ENCODE measurements at regions not wholly inside any gene's neighbourhood (a gene's known extent, or its start where the extent isn't known, plus 50 kb on each side); places are given as distances from the start of the nearest gene placed in this dataset.

DNA sequence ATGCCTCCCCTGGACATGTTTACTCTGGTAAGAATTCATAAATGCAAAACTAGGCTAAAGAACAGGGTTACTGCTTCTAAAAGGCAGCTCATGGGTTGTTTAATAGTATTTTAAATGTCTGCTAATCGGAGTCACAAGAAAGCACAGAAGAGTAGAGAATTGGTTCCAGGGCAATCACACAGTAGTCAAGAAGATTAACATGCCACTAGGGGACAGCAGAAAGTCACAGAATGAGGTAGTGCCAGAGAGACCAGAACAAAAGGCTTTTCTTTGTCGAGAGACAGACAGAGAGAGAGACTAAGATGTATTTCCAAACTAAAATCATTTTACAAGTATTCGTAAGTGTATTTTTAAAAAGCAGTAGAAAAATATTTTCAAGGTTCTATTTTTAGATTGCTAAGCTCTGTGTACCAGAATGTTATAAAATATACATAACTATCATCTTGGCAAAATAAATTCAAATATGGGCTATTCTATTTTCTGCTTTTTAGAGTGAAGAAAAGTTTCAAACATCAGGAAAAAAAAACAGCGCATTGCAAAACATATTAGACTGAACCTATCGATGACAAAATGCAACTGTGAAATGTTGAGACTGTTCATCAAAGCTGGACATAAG lies 78.3 kb upstream of the CDIN1 start:
- DNase-seq: peak in 32 of 58 donors; percentile 0 to 85 (median 16)

GRCh38 chr15:36502509-36502908 lies 76.9 kb upstream of the CDIN1 start:
- DNase-seq: no peak

DNA sequence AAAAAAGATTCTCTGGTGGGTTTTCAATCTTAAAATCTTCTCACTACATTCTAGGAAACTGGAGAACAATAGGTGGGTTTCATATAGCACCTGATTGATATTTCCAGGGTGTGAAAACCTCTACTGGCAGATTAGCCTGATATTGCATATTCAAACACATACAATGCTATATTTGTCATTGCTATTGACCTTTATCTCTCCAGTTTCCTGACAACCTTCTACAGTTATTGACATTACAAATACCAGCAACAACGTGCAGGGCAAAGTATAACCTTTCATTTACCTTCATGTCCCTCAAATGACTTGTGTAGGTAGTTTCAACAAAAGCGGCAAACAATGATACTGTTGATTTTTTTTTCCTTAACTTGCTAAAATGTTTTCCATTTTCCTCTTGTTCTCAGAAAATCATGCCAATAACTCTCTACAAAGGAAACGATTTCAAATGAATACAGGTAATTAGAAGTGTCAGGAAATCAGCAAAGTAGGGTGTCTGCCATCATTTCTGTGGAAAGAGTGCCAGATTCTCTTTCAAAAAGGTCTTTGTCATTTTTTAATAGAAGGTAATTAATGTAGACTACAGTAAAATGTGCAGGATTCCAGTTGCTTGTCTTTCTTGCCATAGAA lies 72.6 kb upstream of the CDIN1 start:
- no peak for DNase-seq

- no peak for DNase-seq
Measured at GRCh38 chr15:36507458-36507857, 72.0 kb upstream of the CDIN1 start.

DNA sequence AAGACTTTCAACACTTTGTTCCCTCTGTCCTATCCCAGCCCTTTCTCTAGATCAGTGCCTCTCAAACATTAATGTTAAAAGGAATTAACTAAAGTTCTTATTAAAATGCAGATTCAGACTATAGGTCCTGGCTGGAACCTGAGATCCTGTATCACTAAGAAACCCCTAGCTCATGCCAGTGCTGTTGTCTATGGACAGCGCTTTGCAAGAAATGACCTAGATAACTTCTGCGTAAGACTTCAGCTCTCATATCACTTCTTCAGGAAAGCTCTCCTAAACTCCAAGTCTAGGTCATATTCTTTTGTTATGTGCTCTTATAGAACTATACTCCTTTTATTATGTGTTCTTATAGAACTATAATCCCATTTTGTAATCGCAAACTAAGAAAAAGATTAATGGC lies 67.8 kb upstream of the CDIN1 start:
- DNase-seq: no peak

- no peak for DNase-seq
Measured at GRCh38 chr15:36517758-36518157, 61.7 kb upstream of the CDIN1 start.

DNA sequence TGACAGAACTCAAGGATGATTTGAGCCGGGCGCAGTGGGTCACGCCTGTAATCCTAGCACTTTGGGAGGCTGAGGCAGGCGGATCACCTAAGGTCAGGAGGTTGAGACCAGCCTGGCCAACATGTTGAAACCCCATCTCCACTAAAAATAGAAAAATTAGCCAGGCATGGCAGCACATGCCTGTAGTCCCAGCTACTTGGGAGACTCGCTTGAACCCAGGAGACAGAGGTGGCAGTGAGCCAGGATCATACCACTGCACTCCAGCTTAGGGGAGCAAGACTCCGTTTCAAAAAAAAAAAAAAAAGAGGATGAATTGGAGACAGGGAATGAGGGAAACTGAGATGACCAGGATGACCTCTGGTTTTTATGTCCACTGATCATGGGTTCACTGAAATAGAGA lies 60.4 kb upstream of the CDIN1 start:
- DNase-seq: no peak

DNA sequence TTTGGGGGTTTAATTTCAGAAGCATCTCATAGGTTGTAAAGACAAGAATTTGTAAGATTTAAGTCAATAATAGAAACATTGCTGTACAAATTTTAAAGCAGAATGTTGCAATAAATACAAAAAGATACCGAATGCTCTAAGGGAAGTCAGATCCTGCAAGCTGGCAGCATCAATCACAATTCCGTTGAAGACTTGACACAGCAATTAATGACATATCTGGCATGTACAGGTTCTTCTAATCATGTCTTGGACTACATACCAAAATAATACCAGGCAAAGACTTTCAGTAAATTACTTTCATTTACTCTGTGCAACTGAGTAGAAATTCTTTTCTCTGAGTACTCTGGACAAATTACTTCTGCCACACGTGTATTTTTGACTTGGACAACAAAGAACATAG lies 54.0 kb upstream of the CDIN1 start:
- no peak for DNase-seq

GRCh38 chr15:36527235-36528162 lies 51.9 kb upstream of the CDIN1 start:
- no peak for DNase-seq

DNA sequence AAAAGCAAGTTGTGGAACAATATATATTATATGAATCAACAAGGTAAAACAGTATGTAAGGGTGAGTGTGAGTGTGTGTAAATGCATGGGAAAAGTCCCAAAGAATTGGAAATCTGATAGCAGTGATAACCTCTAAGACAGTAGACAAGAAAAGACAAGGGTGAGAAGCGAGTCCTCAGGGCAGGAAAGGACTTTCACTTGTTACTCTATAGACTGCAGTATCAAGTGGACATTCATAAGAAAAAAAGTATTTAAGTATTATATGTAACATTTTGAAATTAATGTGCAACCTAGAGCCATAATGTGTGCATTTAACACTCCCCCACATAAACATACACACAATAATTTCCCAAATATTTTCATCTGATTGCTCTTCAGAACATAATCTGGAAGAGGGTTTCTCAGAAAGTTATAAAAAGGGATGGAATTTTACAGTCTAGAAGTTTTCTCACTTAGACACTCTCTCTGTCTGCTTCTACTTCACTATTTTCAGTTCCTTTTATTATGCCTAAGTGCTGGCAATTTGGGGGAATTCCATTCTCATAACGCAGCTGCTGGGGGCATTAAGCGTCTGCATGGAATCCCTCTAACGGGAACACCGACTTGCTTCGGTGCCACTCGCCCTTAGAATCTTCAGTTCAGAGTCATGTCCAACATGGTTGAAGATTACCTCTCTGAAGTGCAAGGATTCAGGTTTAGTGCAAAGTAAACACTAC lies 50.0 kb upstream of the CDIN1 start:
- DNase-seq: no peak
